NB4 (cell line): ENCODE measurements at regions not wholly inside any gene's neighbourhood (a gene's known extent, or its start where the extent isn't known, plus 50 kb on each side); places are given as distances from the start of the nearest gene placed in this dataset.

Source experiments
- CTCF ChIP-seq: IDR thresholded peaks from one replicate; pipeline ENCODE4 v1.5.1; 2012; ENCODE audit warnings: low read depth, low read length
- MAX ChIP-seq: IDR thresholded peaks from 2 replicates; pipeline ENCODE4 v1.6.1; 2011; ENCODE audit warnings: low read depth, low read length

- TF ChIP-seq CTCF (no peak), MAX (no peak)
Observed at GRCh38 chr9:115627511-115627910, 509.6 kb upstream of the TNC start.
